Tibial nerve (tissue), 4 donors: ENCODE measurements at regions not wholly inside any gene's neighbourhood (a gene's known extent, or its start where the extent isn't known, plus 50 kb on each side); places are given as distances from the start of the nearest gene placed in this dataset.

Experiments
- EP300 ChIP-seq, 2 donors: sonication (generic); formaldehyde crosslinking; IDR thresholded peaks; one replicate each; pipeline ENCODE4 v1.6.1; 2017; ENCODE audit warnings: antibody characterized with exemption in 2 of 2, mild to moderate bottlenecking in 1 of 2
- POLR2A ChIP-seq, 2 donors: fragments of 450-650 bp; IDR thresholded peaks; one replicate each; pipeline ENCODE4 v1.6.1; 2017; ENCODE audit warnings: antibody characterized with exemption in 2 of 2, mild to moderate bottlenecking in 2 of 2, moderate library complexity in 2 of 2
- TF ChIP-seq, protein P1 (sequence below), 5 experiments: fragments of 200-600 bp in 3 of 5; fragments of 450-650 bp in 2 of 5; sonication (generic) in 3 of 5; IDR thresholded peaks; one replicate each; pipeline ENCODE4 v1.5.1; 2016 to 2019; ENCODE audit warnings: antibody characterized with exemption in 5 of 5, mild to moderate bottlenecking in 3 of 5, moderate library complexity in 2 of 5

DNA sequence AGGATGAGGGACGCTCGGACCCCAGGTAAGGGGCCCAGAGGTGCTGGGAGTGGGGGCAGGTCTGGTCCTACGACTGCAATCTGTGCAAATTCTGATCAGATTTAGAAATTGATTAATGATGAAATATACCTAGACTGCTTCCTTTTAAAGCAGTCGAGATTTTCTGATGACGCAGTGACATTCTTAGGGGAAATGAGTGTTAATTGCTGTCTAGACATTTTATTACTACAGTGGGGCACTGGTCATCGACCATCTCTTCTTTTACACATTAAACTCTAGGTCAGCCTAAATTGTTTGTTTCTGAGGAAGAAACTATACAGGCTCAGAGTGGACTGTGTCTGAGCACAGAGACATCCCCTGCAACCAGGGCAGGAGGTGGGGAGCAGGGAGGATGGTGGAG, 154.4 kb upstream of the SALL3 start:
- TF ChIP-seq, protein P1, sequence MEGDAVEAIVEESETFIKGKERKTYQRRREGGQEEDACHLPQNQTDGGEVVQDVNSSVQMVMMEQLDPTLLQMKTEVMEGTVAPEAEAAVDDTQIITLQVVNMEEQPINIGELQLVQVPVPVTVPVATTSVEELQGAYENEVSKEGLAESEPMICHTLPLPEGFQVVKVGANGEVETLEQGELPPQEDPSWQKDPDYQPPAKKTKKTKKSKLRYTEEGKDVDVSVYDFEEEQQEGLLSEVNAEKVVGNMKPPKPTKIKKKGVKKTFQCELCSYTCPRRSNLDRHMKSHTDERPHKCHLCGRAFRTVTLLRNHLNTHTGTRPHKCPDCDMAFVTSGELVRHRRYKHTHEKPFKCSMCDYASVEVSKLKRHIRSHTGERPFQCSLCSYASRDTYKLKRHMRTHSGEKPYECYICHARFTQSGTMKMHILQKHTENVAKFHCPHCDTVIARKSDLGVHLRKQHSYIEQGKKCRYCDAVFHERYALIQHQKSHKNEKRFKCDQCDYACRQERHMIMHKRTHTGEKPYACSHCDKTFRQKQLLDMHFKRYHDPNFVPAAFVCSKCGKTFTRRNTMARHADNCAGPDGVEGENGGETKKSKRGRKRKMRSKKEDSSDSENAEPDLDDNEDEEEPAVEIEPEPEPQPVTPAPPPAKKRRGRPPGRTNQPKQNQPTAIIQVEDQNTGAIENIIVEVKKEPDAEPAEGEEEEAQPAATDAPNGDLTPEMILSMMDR (IDR thresholded peaks at IDR 0.05): no peak
- TF ChIP-seq POLR2A (IDR thresholded peaks at IDR 0.05): no peak
- no peak for TF ChIP-seq EP300 (IDR thresholded peaks at IDR 0.05)
